ENCODE measurements at regions not wholly inside any gene's neighbourhood (a gene's known extent, or its start where the extent isn't known, plus 50 kb on each side); places are given as distances from the start of the nearest gene placed in this dataset.

DNA sequence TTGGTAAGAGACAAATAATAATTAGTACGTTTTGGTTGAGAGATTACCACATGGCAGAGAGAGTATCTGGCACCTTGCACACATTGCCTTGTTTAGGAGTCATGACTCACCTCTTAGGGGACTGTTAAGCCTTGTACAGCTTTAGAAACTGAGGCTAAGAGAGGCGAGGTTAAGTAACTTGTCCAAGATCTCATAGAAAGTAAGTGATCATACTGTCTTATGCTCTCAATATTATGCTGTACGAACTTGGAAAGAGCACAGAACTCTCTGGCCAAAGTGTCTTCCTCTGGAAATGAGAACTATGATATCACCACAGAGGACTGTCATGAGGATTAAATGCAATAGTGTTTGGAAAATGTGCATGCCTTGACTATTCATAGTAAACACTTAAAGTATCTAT, 249.0 kb downstream of the UTRN start:
- ATAC-seq (ENCODE audit: low FRiP score in 2 of 2) (peak in 1 of 2 donors; percentile 68), DNase-seq (no peak)
- peaks cover 5 to 69% (median 30%) of the 10 kb centered on the region in 4 donors for H3K36me3 ChIP-seq
- no peak overlapping the region for H3K27ac ChIP-seq
- no peaks in the 10 kb centered on the region for H3K9me3 ChIP-seq
- no peak for TF ChIP-seq POLR2AphosphoS5 (IDR thresholded peaks at IDR 0.05)
- TF ChIP-seq, protein P1, sequence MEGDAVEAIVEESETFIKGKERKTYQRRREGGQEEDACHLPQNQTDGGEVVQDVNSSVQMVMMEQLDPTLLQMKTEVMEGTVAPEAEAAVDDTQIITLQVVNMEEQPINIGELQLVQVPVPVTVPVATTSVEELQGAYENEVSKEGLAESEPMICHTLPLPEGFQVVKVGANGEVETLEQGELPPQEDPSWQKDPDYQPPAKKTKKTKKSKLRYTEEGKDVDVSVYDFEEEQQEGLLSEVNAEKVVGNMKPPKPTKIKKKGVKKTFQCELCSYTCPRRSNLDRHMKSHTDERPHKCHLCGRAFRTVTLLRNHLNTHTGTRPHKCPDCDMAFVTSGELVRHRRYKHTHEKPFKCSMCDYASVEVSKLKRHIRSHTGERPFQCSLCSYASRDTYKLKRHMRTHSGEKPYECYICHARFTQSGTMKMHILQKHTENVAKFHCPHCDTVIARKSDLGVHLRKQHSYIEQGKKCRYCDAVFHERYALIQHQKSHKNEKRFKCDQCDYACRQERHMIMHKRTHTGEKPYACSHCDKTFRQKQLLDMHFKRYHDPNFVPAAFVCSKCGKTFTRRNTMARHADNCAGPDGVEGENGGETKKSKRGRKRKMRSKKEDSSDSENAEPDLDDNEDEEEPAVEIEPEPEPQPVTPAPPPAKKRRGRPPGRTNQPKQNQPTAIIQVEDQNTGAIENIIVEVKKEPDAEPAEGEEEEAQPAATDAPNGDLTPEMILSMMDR (IDR thresholded peaks at IDR 0.05): no peak
- TF ChIP-seq EP300 (IDR thresholded peaks at IDR 0.05): no peak
- no peak for TF ChIP-seq POLR2A (IDR thresholded peaks at IDR 0.05)
- H3K4me3 ChIP-seq: no peak overlapping the region
- H3K27me3 ChIP-seq: no peaks in the 10 kb centered on the region
- H3K4me1 ChIP-seq: no peaks in the 10 kb centered on the region
- WGBS, 2 donors: 76 to 80% methylated on average over 3 of the region's 3 CpGs

DNA sequence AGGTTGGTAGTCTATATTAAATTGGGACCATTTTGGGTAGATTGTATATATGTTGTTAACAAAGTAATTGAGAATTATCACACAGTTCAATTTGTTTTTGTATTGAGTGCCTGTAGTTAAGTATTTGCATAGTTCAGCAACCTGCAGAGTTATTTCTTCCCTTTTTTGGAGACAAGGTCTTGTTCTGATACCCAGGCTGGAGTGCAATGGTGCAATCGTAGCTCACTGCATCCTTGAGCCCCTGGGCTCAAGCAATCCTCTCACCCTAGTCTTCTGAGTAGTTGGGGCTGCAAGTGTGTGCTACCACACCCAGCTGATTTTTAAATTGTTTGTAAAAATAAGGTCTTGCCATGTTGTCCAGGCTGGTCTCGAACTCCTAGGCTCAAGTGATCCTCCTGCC, 250.5 kb downstream of the UTRN start:
- no peak for ATAC-seq (ENCODE audit: low FRiP score in 2 of 2)
- peaks cover 9 to 69% (median 39%) of the 10 kb centered on the region in 4 donors for H3K36me3 ChIP-seq

DNA sequence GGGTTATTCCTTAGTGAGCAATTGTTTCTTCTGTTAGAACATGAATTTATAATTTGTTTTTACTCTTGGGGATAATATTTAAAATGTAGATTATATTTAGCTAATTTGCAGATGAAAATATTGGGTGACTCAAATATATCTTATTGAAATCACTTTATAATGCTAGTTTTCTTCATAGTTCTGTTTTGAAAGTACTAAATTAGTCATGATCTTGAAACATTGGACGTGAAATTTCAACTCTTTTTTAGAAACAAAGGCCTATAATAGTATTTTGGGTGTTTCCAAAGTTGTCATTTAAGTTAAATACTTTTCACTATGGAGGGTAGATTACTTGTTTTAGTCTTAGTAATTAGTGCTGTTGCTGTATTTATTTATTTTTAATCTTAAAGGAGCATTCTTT, 250.9 kb downstream of the UTRN start:
- H3K36me3 ChIP-seq: peaks cover 9 to 69% (median 37%) of the 10 kb centered on the region in 4 donors
- TF ChIP-seq, protein P1 (IDR thresholded peaks at IDR 0.05): no peak
- TF ChIP-seq POLR2A (IDR thresholded peaks at IDR 0.05): no peak
- no peak for ATAC-seq (ENCODE audit: low FRiP score in 2 of 2)
- 83 to 88% methylated on average over 1 of the region's 1 CpG for WGBS, 2 donors
- no peaks in the 10 kb centered on the region for H3K9me3 ChIP-seq
- H3K27me3 ChIP-seq: no peaks in the 10 kb centered on the region
- no peak overlapping the region for H3K4me3 ChIP-seq
- no peak overlapping the region for H3K27ac ChIP-seq
- no peak for DNase-seq
- no peaks in the 10 kb centered on the region for H3K4me1 ChIP-seq

More for the DNA sequence above, 250.5 kb downstream of the UTRN start:
- no peaks in the 10 kb centered on the region for H3K27me3 ChIP-seq
- H3K4me3 ChIP-seq: no peak overlapping the region
- no peak for DNase-seq
- H3K9me3 ChIP-seq: no peaks in the 10 kb centered on the region
- no peak overlapping the region for H3K27ac ChIP-seq
- TF ChIP-seq POLR2A (IDR thresholded peaks at IDR 0.05) (no peak), EP300 (IDR thresholded peaks at IDR 0.05) (no peak), POLR2AphosphoS5 (IDR thresholded peaks at IDR 0.05) (no peak)
- TF ChIP-seq, protein P1 (IDR thresholded peaks at IDR 0.05): no peak
- H3K4me1 ChIP-seq: no peaks in the 10 kb centered on the region
- 84 to 90% methylated on average over 2 of the region's 2 CpGs for WGBS, 2 donors

GRCh38 chr6:144543006-144543871, 258.1 kb downstream of the UTRN start:
- Histone ChIP-seq H3K4me1 (no peaks in the 10 kb centered on the region), H3K4me3 (no peak overlapping the region), H3K9me3 (no peaks in the 10 kb centered on the region), H3K27me3 (no peaks in the 10 kb centered on the region), H3K36me3 (peaks cover 9 to 81% (median 37%) of the 10 kb centered on the region in 4 donors), H3K27ac (no peak overlapping the region)
- no peak for ATAC-seq (ENCODE audit: low FRiP score in 2 of 2)
- no peak for DNase-seq
- TF ChIP-seq POLR2A (IDR thresholded peaks at IDR 0.05) (no peak), POLR2AphosphoS5 (IDR thresholded peaks at IDR 0.05) (no peak), EP300 (IDR thresholded peaks at IDR 0.05) (no peak)
- TF ChIP-seq, protein P1 (IDR thresholded peaks at IDR 0.05): no peak
- WGBS, 2 donors: 88 to 91% methylated on average over 8 of the region's 8 CpGs

All from upper lobe of left lung (tissue), 6 donors.